ENCODE measurements at regions not wholly inside any gene's neighbourhood (a gene's known extent, or its start where the extent isn't known, plus 50 kb on each side); places are given as distances from the start of the nearest gene placed in this dataset.

- Histone ChIP-seq H3K9ac (ENCODE audit: control insufficient read depth, extremely low read depth, insufficient read depth, low read length) (no peak overlapping the region), H3K9me3 (ENCODE audit: control insufficient read depth, low read depth, low read length) (no peaks in the 10 kb centered on the region), H2AFZ (ENCODE audit: control insufficient read depth, low read length) (no peak overlapping the region), H4K20me1 (ENCODE audit: control insufficient read depth, extremely low read depth, insufficient read depth, low read length) (no peaks in the 10 kb centered on the region), H3K4me3 (ENCODE audit: control insufficient read depth in 2 of 3, extremely low read depth in 1 of 3, insufficient read depth in 2 of 3, low read depth in 1 of 3, low read length in 3 of 3) (no peak overlapping the region), H3K9me1 (ENCODE audit: control insufficient read depth, extremely low read depth, insufficient read depth, low read length) (no peaks in the 10 kb centered on the region), H3K27ac (ENCODE audit: control insufficient read depth, insufficient read depth, low read length) (no peak overlapping the region), H3K4me1 (ENCODE audit: control insufficient read depth, extremely low read depth, insufficient read depth, low read length) (no peaks in the 10 kb centered on the region), H3K27me3 (ENCODE audit: control insufficient read depth, extremely low read depth, insufficient read depth, low read length) (no peaks in the 10 kb centered on the region), H3K36me3 (ENCODE audit: control insufficient read depth in 2 of 2, extremely low read depth in 1 of 2, insufficient read depth in 2 of 2, low read length in 2 of 2) (no peaks in the 10 kb centered on the region), H3K79me2 (ENCODE audit: control insufficient read depth, insufficient read depth, low read length) (no peaks in the 10 kb centered on the region), H3K4me2 (ENCODE audit: control insufficient read depth, extremely low read depth, insufficient read depth, low read depth, low read length) (no peak overlapping the region)
- DNase-seq (ENCODE audit: low read depth, low spot score): no peak
- no peak for TF ChIP-seq CTCF (optimal IDR thresholded peaks at IDR 0.05 in 1 of 3, IDR thresholded peaks at IDR 0.05 in 1 of 3, conservative IDR thresholded peaks at IDR 0.05 in 1 of 3; ENCODE audit: extremely low read depth in 1 of 3, insufficient read depth in 2 of 3, low read length in 3 of 3)
- no peak for TF ChIP-seq EZH2 (IDR thresholded peaks at IDR 0.05; ENCODE audit: low read length)
- no peak for FAIRE-seq
- dilution Hi-C loops (cut with MboI; ENCODE audit: extremely low pct_ligation_motif_present, low sequenced_read_pairs): no loop called here
Observed at GRCh38 chr12:97358361-97358760, 104.2 kb upstream of the RMST start.

GRCh38 chr12:97359021-97359690 lies 103.4 kb upstream of the RMST start:
- DNase-seq (ENCODE audit: low read depth, low spot score): no peak
- no peak overlapping the region for H3K4me2 ChIP-seq (ENCODE audit: control insufficient read depth, extremely low read depth, insufficient read depth, low read depth, low read length)
- no peaks in the 10 kb centered on the region for H3K79me2 ChIP-seq (ENCODE audit: control insufficient read depth, insufficient read depth, low read length)
- H3K9me3 ChIP-seq (ENCODE audit: control insufficient read depth, low read depth, low read length): no peaks in the 10 kb centered on the region
- no peak for TF ChIP-seq EZH2 (IDR thresholded peaks at IDR 0.05; ENCODE audit: low read length)
- TF ChIP-seq CTCF (optimal IDR thresholded peaks at IDR 0.05 in 1 of 3, IDR thresholded peaks at IDR 0.05 in 1 of 3, conservative IDR thresholded peaks at IDR 0.05 in 1 of 3; ENCODE audit: extremely low read depth in 1 of 3, insufficient read depth in 2 of 3, low read length in 3 of 3): no peak
- H3K9me1 ChIP-seq (ENCODE audit: control insufficient read depth, extremely low read depth, insufficient read depth, low read length): no peaks in the 10 kb centered on the region
- FAIRE-seq: no peak
- no peaks in the 10 kb centered on the region for H3K36me3 ChIP-seq (ENCODE audit: control insufficient read depth in 2 of 2, extremely low read depth in 1 of 2, insufficient read depth in 2 of 2, low read length in 2 of 2)
- H3K9ac ChIP-seq (ENCODE audit: control insufficient read depth, extremely low read depth, insufficient read depth, low read length): no peak overlapping the region
- dilution Hi-C loops (cut with MboI; ENCODE audit: extremely low pct_ligation_motif_present, low sequenced_read_pairs): no loop called here
- H2AFZ ChIP-seq (ENCODE audit: control insufficient read depth, low read length): no peak overlapping the region
- H4K20me1 ChIP-seq (ENCODE audit: control insufficient read depth, extremely low read depth, insufficient read depth, low read length): no peaks in the 10 kb centered on the region
- H3K27me3 ChIP-seq (ENCODE audit: control insufficient read depth, extremely low read depth, insufficient read depth, low read length): no peaks in the 10 kb centered on the region
- no peak overlapping the region for H3K27ac ChIP-seq (ENCODE audit: control insufficient read depth, insufficient read depth, low read length)
- H3K4me3 ChIP-seq (ENCODE audit: control insufficient read depth in 2 of 3, extremely low read depth in 1 of 3, insufficient read depth in 2 of 3, low read depth in 1 of 3, low read length in 3 of 3): no peak overlapping the region
- H3K4me1 ChIP-seq (ENCODE audit: control insufficient read depth, extremely low read depth, insufficient read depth, low read length): no peaks in the 10 kb centered on the region
